ENCODE measurements at regions not wholly inside any gene's neighbourhood (a gene's known extent, or its start where the extent isn't known, plus 50 kb on each side); places are given as distances from the start of the nearest gene placed in this dataset.

- H3K4me3 Mint-ChIP-seq (ENCODE audit: unreplicated experiment) = no peak overlapping the region
- no peaks in the 10 kb centered on the region for H3K36me3 ChIP-seq (ENCODE audit: insufficient read depth, low read length)
- no peaks in the 10 kb centered on the region for H3K79me2 ChIP-seq (ENCODE audit: insufficient read depth, low read length)
- no peak overlapping the region for H3K4me3 ChIP-seq (ENCODE audit: insufficient read depth, low read depth, low read length)
- H4K20me1 ChIP-seq (ENCODE audit: insufficient read depth, low read length) = no peaks in the 10 kb centered on the region
- H3K27ac ChIP-seq (ENCODE audit: low read depth, low read length) = no peak overlapping the region
- no peak overlapping the region for H3K4me2 ChIP-seq (ENCODE audit: low read length)
- no peaks in the 10 kb centered on the region for H3K27me3 Mint-ChIP-seq (ENCODE audit: low read depth, unreplicated experiment)
- no peak overlapping the region for H3K9ac ChIP-seq (ENCODE audit: low read length)
- no peaks in the 10 kb centered on the region for H3K9me3 ChIP-seq (ENCODE audit: insufficient read depth, low read depth, low read length)
- no peak overlapping the region for H2AFZ ChIP-seq (ENCODE audit: low read depth, low read length)
- peaks cover 18% of the 10 kb centered on the region for H3K4me1 Mint-ChIP-seq (ENCODE audit: low read depth, unreplicated experiment)
- FAIRE-seq (no peak), DNase-seq (ENCODE audit: low read depth) (no peak)
- H3K27ac Mint-ChIP-seq (ENCODE audit: unreplicated experiment) = no peak overlapping the region
- H3K27me3 ChIP-seq (ENCODE audit: insufficient read depth, low read length) = no peaks in the 10 kb centered on the region
- peaks cover 18% of the 10 kb centered on the region for H3K4me1 ChIP-seq (ENCODE audit: insufficient read depth, low read length)
- H3K9me3 Mint-ChIP-seq (ENCODE audit: unreplicated experiment) = peaks cover 3% of the 10 kb centered on the region
- peaks cover 2% of the 10 kb centered on the region for H3K36me3 Mint-ChIP-seq (ENCODE audit: low read depth, unreplicated experiment)
- no peak for TF ChIP-seq CTCF (IDR thresholded peaks at IDR 0.05; ENCODE audit: insufficient read depth, low read depth, low read length)
- no peak for TF ChIP-seq EZH2 (IDR thresholded peaks at IDR 0.05; ENCODE audit: insufficient read depth, low read length)
These were observed 59.1 kb upstream of the CTNNA1 start for GRCh38 chr5:138694146-138694545.

- no peak overlapping the region for H3K27ac Mint-ChIP-seq (ENCODE audit: unreplicated experiment)
- H3K27me3 Mint-ChIP-seq (ENCODE audit: low read depth, unreplicated experiment) = no peaks in the 10 kb centered on the region
- peaks cover 2% of the 10 kb centered on the region for H3K36me3 Mint-ChIP-seq (ENCODE audit: low read depth, unreplicated experiment)
- H3K9me3 Mint-ChIP-seq (ENCODE audit: unreplicated experiment) = peaks cover 3% of the 10 kb centered on the region
- Histone ChIP-seq H4K20me1 (ENCODE audit: insufficient read depth, low read length) (no peaks in the 10 kb centered on the region), H3K4me3 (ENCODE audit: insufficient read depth, low read depth, low read length) (no peak overlapping the region), H3K27ac (ENCODE audit: low read depth, low read length) (no peak overlapping the region), H3K4me1 (ENCODE audit: insufficient read depth, low read length) (peaks cover 14% of the 10 kb centered on the region), H3K36me3 (ENCODE audit: insufficient read depth, low read length) (no peaks in the 10 kb centered on the region), H3K9ac (ENCODE audit: low read length) (no peak overlapping the region), H3K9me3 (ENCODE audit: insufficient read depth, low read depth, low read length) (no peaks in the 10 kb centered on the region), H3K27me3 (ENCODE audit: insufficient read depth, low read length) (no peaks in the 10 kb centered on the region), H2AFZ (ENCODE audit: low read depth, low read length) (no peak overlapping the region), H3K79me2 (ENCODE audit: insufficient read depth, low read length) (no peaks in the 10 kb centered on the region), H3K4me2 (ENCODE audit: low read length) (no peak overlapping the region)
- no peak for DNase-seq (ENCODE audit: low read depth)
- TF ChIP-seq CTCF (IDR thresholded peaks at IDR 0.05; ENCODE audit: insufficient read depth, low read depth, low read length) = no peak
- no peak for TF ChIP-seq EZH2 (IDR thresholded peaks at IDR 0.05; ENCODE audit: insufficient read depth, low read length)
- peaks cover 10% of the 10 kb centered on the region for H3K4me1 Mint-ChIP-seq (ENCODE audit: low read depth, unreplicated experiment)
- H3K4me3 Mint-ChIP-seq (ENCODE audit: unreplicated experiment) = no peak overlapping the region
- FAIRE-seq = no peak
These were observed 60.9 kb upstream of the CTNNA1 start for GRCh38 chr5:138692370-138692769.

DNA sequence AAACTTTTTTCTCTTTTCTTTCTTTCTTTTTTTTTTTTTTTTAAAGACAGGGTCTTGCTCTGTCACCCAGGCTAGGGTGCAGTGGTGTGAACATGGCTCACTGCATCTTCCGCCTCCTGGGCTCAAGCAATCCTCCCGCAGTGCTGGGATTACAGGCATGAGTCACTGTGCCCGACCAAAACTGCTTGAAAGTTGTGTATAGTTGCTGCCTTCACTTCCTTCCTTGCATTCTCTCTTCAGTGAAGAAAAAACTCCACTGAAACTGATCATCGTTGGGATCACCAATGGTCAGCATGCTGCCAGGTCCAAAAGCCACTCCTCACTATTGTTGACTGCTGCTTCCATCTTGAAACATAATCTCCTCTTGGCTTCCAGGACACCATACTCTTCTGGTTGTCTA is 66.6 kb upstream of the CTNNA1 start:
- H2AFZ ChIP-seq (ENCODE audit: low read depth, low read length) = no peak overlapping the region
- no peak overlapping the region for H3K4me2 ChIP-seq (ENCODE audit: low read length)
- H3K4me1 ChIP-seq (ENCODE audit: insufficient read depth, low read length) = no peaks in the 10 kb centered on the region
- FAIRE-seq (no peak), DNase-seq (ENCODE audit: low read depth) (peak; percentile 10)
- no peak overlapping the region for H3K27ac ChIP-seq (ENCODE audit: low read depth, low read length)
- TF ChIP-seq EZH2 (IDR thresholded peaks at IDR 0.05; ENCODE audit: insufficient read depth, low read length) (no peak), CTCF (IDR thresholded peaks at IDR 0.05; ENCODE audit: insufficient read depth, low read depth, low read length) (no peak)
- no peaks in the 10 kb centered on the region for H3K9me3 ChIP-seq (ENCODE audit: insufficient read depth, low read depth, low read length)
- Mint-ChIP-seq H3K27me3 (ENCODE audit: low read depth, unreplicated experiment) (peaks cover 10% of the 10 kb centered on the region), H3K36me3 (ENCODE audit: low read depth, unreplicated experiment) (no peaks in the 10 kb centered on the region), H3K4me3 (ENCODE audit: unreplicated experiment) (no peak overlapping the region), H3K4me1 (ENCODE audit: low read depth, unreplicated experiment) (peaks cover 5% of the 10 kb centered on the region), H3K27ac (ENCODE audit: unreplicated experiment) (no peak overlapping the region), H3K9me3 (ENCODE audit: unreplicated experiment) (peaks cover 15% of the 10 kb centered on the region)
- H3K79me2 ChIP-seq (ENCODE audit: insufficient read depth, low read length) = no peaks in the 10 kb centered on the region
- no peak overlapping the region for H3K4me3 ChIP-seq (ENCODE audit: insufficient read depth, low read depth, low read length)
- H3K36me3 ChIP-seq (ENCODE audit: insufficient read depth, low read length) = no peaks in the 10 kb centered on the region
- H3K27me3 ChIP-seq (ENCODE audit: insufficient read depth, low read length) = no peaks in the 10 kb centered on the region
- no peak overlapping the region for H3K9ac ChIP-seq (ENCODE audit: low read length)
- no peaks in the 10 kb centered on the region for H4K20me1 ChIP-seq (ENCODE audit: insufficient read depth, low read length)
